ENCODE measurements at regions not wholly inside any gene's neighbourhood (a gene's known extent, or its start where the extent isn't known, plus 50 kb on each side); places are given as distances from the start of the nearest gene placed in this dataset.
"Not testable (repeated sequence)": the region's sequence is repeated elsewhere in the genome, so short reads cannot be mapped to it uniquely, and the experiment has no call there.

GRCh38 chr2:2720806-2721205 is 389.7 kb upstream of the MYT1L start:
- not testable (repeated sequence) for TF ChIP-seq CTCF (IDR thresholded peaks at IDR 0.05; ENCODE audit: low read length); EZH2 (IDR thresholded peaks at IDR 0.05; ENCODE audit: borderline replicate concordance, low read length)
